DND-41 (cell line): ENCODE measurements at regions not wholly inside any gene's neighbourhood (a gene's known extent, or its start where the extent isn't known, plus 50 kb on each side); places are given as distances from the start of the nearest gene placed in this dataset.

Experiments used
- CTCF ChIP-seq: IDR thresholded peaks from 2 replicates; pipeline ENCODE4 v1.5.1; 2012; ENCODE audit warnings: borderline replicate concordance, low read length, moderate library complexity, mild to moderate bottlenecking; ENCODE audit not compliant: poor library complexity, severe bottlenecking; ENCODE audit errors: extremely low read depth
- EZH2 ChIP-seq: IDR thresholded peaks from 3 replicates; pipeline ENCODE4 v1.6.1; 2012; ENCODE audit warnings: borderline replicate concordance, low read depth, mild to moderate bottlenecking, moderate library complexity, low read length, inconsistent platforms; ENCODE audit not compliant: severe bottlenecking

DNA sequence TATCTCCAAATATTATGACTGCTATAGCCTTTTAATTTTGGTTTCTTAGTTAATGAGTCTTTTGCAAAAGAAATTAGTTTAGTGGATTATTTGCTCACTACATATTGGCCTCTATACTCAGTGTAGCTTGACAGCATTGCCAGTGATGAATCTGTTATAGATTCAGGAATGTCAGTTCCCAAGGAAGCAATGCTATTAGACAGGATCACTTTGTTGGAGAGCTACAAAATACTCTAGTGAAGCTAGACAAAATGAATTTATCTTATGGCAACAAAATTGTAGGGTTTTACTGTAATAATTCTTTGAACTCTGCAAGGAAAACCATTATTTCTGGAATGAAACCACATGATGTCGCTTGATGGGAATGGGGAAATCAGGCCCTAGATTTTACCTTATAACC is 543.3 kb downstream of the SQOR start:
- TF ChIP-seq CTCF: no peak
- TF ChIP-seq EZH2: no peak
